GM18517 (cell line): ENCODE measurements at regions not wholly inside any gene's neighbourhood (a gene's known extent, or its start where the extent isn't known, plus 50 kb on each side); places are given as distances from the start of the nearest gene placed in this dataset.

Experiments
- ATAC-seq: cut with Tn5 transposase; IDR thresholded peaks from one replicate; pipeline ENCODE4 v1.9.1; 2021; ENCODE audit warnings: mild to moderate bottlenecking, moderate library complexity; ENCODE audit not compliant: unreplicated experiment

GRCh38 chr2:228866044-228866443 lies 405.0 kb downstream of the PID1 start:
- ATAC-seq, result no peak

GRCh38 chr2:228864131-228864530 lies 407.0 kb downstream of the PID1 start:
- no peak for ATAC-seq

GRCh38 chr2:228860601-228861285 lies 410.3 kb downstream of the PID1 start:
- ATAC-seq, result no peak

- ATAC-seq, result no peak
Measured at GRCh38 chr2:228853151-228853550, 417.9 kb downstream of the PID1 start.

- ATAC-seq, result no peak
Measured at GRCh38 chr2:228848638-228849037, 422.4 kb downstream of the PID1 start.

GRCh38 chr2:228847684-228848083 lies 423.4 kb downstream of the PID1 start:
- ATAC-seq, result no peak

GRCh38 chr2:228846161-228846560 lies 424.9 kb downstream of the PID1 start:
- ATAC-seq, result no peak

- ATAC-seq, result no peak
Measured at GRCh38 chr2:228845162-228845925, 425.7 kb downstream of the PID1 start.

- no peak for ATAC-seq
Measured at GRCh38 chr2:228841877-228842276, 429.2 kb downstream of the PID1 start.

- no peak for ATAC-seq
Measured at GRCh38 chr2:228841475-228841874, 429.6 kb downstream of the PID1 start.

- ATAC-seq, result no peak
Measured at GRCh38 chr2:228840743-228841114, 430.4 kb downstream of the PID1 start.

GRCh38 chr2:228840113-228840742 lies 430.9 kb downstream of the PID1 start:
- no peak for ATAC-seq

- ATAC-seq, result no peak
Measured at GRCh38 chr2:228839421-228839876, 431.6 kb downstream of the PID1 start.

- no peak for ATAC-seq
Measured at GRCh38 chr2:228838819-228839218, 432.3 kb downstream of the PID1 start.

- no peak for ATAC-seq
Measured at GRCh38 chr2:228828397-228828796, 442.7 kb downstream of the PID1 start.

GRCh38 chr2:228827056-228827700 lies 443.9 kb downstream of the PID1 start:
- no peak for ATAC-seq

- no peak for ATAC-seq
Measured at GRCh38 chr2:228819701-228820100, 451.4 kb downstream of the PID1 start.

GRCh38 chr2:228802181-228803071 lies 468.7 kb downstream of the PID1 start:
- ATAC-seq, result no peak

GRCh38 chr2:228801451-228801850 lies 469.6 kb downstream of the PID1 start:
- no peak for ATAC-seq

- ATAC-seq, result no peak
Measured at GRCh38 chr2:228799208-228799588, 471.9 kb downstream of the PID1 start.
